Mucosa of gallbladder (tissue), 1 donor: ENCODE measurements at regions not wholly inside any gene's neighbourhood (a gene's known extent, or its start where the extent isn't known, plus 50 kb on each side); places are given as distances from the start of the nearest gene placed in this dataset.
"Not testable (repeated sequence)": the region's sequence is repeated elsewhere in the genome, so short reads cannot be mapped to it uniquely, and the experiment has no call there.

ENCODE experiments used
- DNase-seq: peaks from one replicate; pipeline ENCODE4 v3.0.0-alpha.2; 2020; ENCODE audit warnings: low spot score
- donor health status: DM: no; HTN: no; CAD: no.

GRCh38 chr14:54010981-54011380 lies 54.4 kb upstream of the BMP4 start:
- DNase-seq = no peak

- DNase-seq = no peak
These were observed 66.4 kb upstream of the BMP4 start for GRCh38 chr14:54023027-54023426.

- peak; percentile 12 for DNase-seq
These were observed 69.0 kb upstream of the BMP4 start for GRCh38 chr14:54025661-54026060.

GRCh38 chr14:54026671-54027070 lies 70.0 kb upstream of the BMP4 start:
- DNase-seq = no peak

- DNase-seq = not testable (repeated sequence)
These were observed 74.4 kb upstream of the BMP4 start for GRCh38 chr14:54030996-54031395.

- DNase-seq = not testable (repeated sequence)
These were observed 76.7 kb upstream of the BMP4 start for GRCh38 chr14:54033285-54033684.

GRCh38 chr14:54038724-54039123 lies 82.1 kb upstream of the BMP4 start:
- DNase-seq = no peak

- no peak for DNase-seq
These were observed 82.7 kb upstream of the BMP4 start for GRCh38 chr14:54039311-54039710.

GRCh38 chr14:54040846-54041245 lies 84.2 kb upstream of the BMP4 start:
- no peak for DNase-seq

- no peak for DNase-seq
These were observed 89.6 kb upstream of the BMP4 start for GRCh38 chr14:54046250-54046649.

GRCh38 chr14:54047645-54048308 lies 91.2 kb upstream of the BMP4 start:
- no peak for DNase-seq

GRCh38 chr14:54048311-54048710 lies 91.7 kb upstream of the BMP4 start:
- no peak for DNase-seq

GRCh38 chr14:54048736-54049135 lies 92.1 kb upstream of the BMP4 start:
- DNase-seq = no peak

GRCh38 chr14:54050759-54051158 lies 94.1 kb upstream of the BMP4 start:
- no peak for DNase-seq

GRCh38 chr14:54052696-54053385 lies 96.2 kb upstream of the BMP4 start:
- DNase-seq = no peak

- DNase-seq = no peak
These were observed 96.7 kb upstream of the BMP4 start for GRCh38 chr14:54053386-54053745.

- DNase-seq = no peak
These were observed 101.9 kb upstream of the BMP4 start for GRCh38 chr14:54058505-54058904.

- no peak for DNase-seq
These were observed 127.1 kb upstream of the BMP4 start for GRCh38 chr14:54083549-54084239.

GRCh38 chr14:54085232-54085761 lies 128.7 kb upstream of the BMP4 start:
- DNase-seq = no peak

- no peak for DNase-seq
These were observed 129.2 kb upstream of the BMP4 start for GRCh38 chr14:54085841-54086240.

GRCh38 chr14:54086767-54087166 lies 130.1 kb upstream of the BMP4 start:
- no peak for DNase-seq

GRCh38 chr14:54087376-54087775 lies 130.8 kb upstream of the BMP4 start:
- no peak for DNase-seq

GRCh38 chr14:54088271-54088670 lies 131.6 kb upstream of the BMP4 start:
- DNase-seq = no peak
